ENCODE measurements at regions not wholly inside any gene's neighbourhood (a gene's known extent, or its start where the extent isn't known, plus 50 kb on each side); places are given as distances from the start of the nearest gene placed in this dataset.

DNA sequence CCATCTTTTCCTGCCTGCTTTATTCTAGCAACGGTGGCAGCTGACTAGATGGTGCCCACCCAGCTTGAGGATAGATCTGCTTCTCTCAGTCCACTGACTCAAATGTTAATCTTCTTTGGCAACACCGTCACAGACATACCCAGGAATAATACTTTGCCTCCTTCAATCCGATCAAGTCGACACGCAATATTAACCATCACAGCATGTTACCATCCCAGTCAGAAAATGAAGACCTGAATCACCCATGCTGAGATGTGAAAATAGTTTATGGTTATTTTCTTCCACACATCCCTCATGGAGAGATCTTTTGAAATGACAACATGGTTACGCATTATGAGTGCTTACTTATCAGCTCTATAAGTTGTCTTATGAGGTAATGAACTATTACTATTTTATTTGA, 392.8 kb downstream of the SEC23A start:
- TF ChIP-seq, protein P1, sequence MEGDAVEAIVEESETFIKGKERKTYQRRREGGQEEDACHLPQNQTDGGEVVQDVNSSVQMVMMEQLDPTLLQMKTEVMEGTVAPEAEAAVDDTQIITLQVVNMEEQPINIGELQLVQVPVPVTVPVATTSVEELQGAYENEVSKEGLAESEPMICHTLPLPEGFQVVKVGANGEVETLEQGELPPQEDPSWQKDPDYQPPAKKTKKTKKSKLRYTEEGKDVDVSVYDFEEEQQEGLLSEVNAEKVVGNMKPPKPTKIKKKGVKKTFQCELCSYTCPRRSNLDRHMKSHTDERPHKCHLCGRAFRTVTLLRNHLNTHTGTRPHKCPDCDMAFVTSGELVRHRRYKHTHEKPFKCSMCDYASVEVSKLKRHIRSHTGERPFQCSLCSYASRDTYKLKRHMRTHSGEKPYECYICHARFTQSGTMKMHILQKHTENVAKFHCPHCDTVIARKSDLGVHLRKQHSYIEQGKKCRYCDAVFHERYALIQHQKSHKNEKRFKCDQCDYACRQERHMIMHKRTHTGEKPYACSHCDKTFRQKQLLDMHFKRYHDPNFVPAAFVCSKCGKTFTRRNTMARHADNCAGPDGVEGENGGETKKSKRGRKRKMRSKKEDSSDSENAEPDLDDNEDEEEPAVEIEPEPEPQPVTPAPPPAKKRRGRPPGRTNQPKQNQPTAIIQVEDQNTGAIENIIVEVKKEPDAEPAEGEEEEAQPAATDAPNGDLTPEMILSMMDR (IDR thresholded peaks at IDR 0.05) = no peak
- no peak for TF ChIP-seq EZH2 (IDR thresholded peaks at IDR 0.05)

Data from neural progenitor cell (in vitro differentiated cells).